Stomach (tissue), 4 donors: ENCODE measurements at regions not wholly inside any gene's neighbourhood (a gene's known extent, or its start where the extent isn't known, plus 50 kb on each side); places are given as distances from the start of the nearest gene placed in this dataset.

Experiments
- CTCF ChIP-seq, 7 experiments: fragments of 450-650 bp in 4 of 7; fragments of 200-600 bp in 3 of 7; sonication (generic) in 3 of 7; IDR thresholded peaks; one replicate each; pipeline ENCODE4 v1.5.1; 2016 to 2019; ENCODE audit warnings: antibody characterized with exemption in 7 of 7, control low read depth in 2 of 7, mild to moderate bottlenecking in 1 of 7
- POLR2AphosphoS5 ChIP-seq, 3 donors: sonication (generic); formaldehyde crosslinking; IDR thresholded peaks; one replicate each; pipeline ENCODE4 v1.6.1; 2016; ENCODE audit warnings: antibody characterized with exemption in 3 of 3

GRCh38 chr2:64273524-64274398 is 129.5 kb upstream of the PELI1 start:
- TF ChIP-seq CTCF (IDR thresholded peaks at IDR 0.05) = no peak
- TF ChIP-seq POLR2AphosphoS5 (IDR thresholded peaks at IDR 0.05) = peak in 1 of 3 donors; percentile 37
